MM.1S (cell line): ENCODE measurements at regions not wholly inside any gene's neighbourhood (a gene's known extent, or its start where the extent isn't known, plus 50 kb on each side); places are given as distances from the start of the nearest gene placed in this dataset.

Source experiments
- DNase-seq: peaks from one replicate; pipeline ENCODE4 v3.0.0-alpha.2; 2015
- H2AFZ ChIP-seq: fragments of 300-600 bp; sonication (generic); 2 replicates; pipeline ENCODE4 v1.6.0; 2016; ENCODE audit warnings: antibody characterized with exemption, low read length
- H3F3A ChIP-seq: fragments of 300-600 bp; sonication (generic); 2 replicates; pipeline ENCODE4 v1.6.1; 2016; ENCODE audit warnings: mild to moderate bottlenecking, antibody characterized with exemption, low read length, moderate library complexity, mixed read lengths; ENCODE audit not compliant: insufficient read depth
- H3K27ac ChIP-seq: fragments of 300-600 bp; sonication (generic); 2 replicates; pipeline ENCODE4 v1.5.1; 2016; ENCODE audit warnings: mild to moderate bottlenecking, low read length
- H3K27me3 ChIP-seq: fragments of 300-600 bp; sonication (generic); replicated peaks from 2 replicates; pipeline ENCODE4 v1.6.0; 2016; ENCODE audit warnings: low read length; ENCODE audit not compliant: insufficient read depth
- H3K36me3 ChIP-seq: fragments of 300-600 bp; sonication (generic); replicated peaks from 2 replicates; pipeline ENCODE4 v1.6.1; 2016; ENCODE audit warnings: mild to moderate bottlenecking, low read length, mixed read lengths; ENCODE audit not compliant: insufficient read depth
- H3K4me1 ChIP-seq: fragments of 300-600 bp; sonication (generic); 2 replicates; pipeline ENCODE4 v1.6.1; 2016; ENCODE audit warnings: low read length, mixed read lengths
- H3K4me2 ChIP-seq: fragments of 300-600 bp; sonication (generic); 2 replicates; pipeline ENCODE4 v1.6.0; 2016; ENCODE audit warnings: low read depth, low read length
- H3K4me3 ChIP-seq: fragments of 300-600 bp; sonication (generic); 2 replicates; pipeline ENCODE4 v1.5.1; 2016; ENCODE audit warnings: low read length, mixed read lengths
- H3K79me2 ChIP-seq: fragments of 300-600 bp; sonication (generic); 2 replicates; pipeline ENCODE4 v1.6.1; 2016; ENCODE audit warnings: mixed run types, low read length, mixed read lengths
- H3K9ac ChIP-seq: fragments of 300-600 bp; sonication (generic); 2 replicates; pipeline ENCODE4 v1.6.1; 2016; ENCODE audit warnings: low read length, mixed read lengths
- H3K9me2 ChIP-seq: fragments of 300-600 bp; sonication (generic); replicated peaks from 2 replicates; pipeline ENCODE4 v1.6.1; 2016; ENCODE audit warnings: mild to moderate bottlenecking, low read length, mixed read lengths; ENCODE audit not compliant: insufficient read depth
- H3K9me3 ChIP-seq: fragments of 300-600 bp; sonication (generic); replicated peaks from 2 replicates; pipeline ENCODE4 v1.6.1; 2016; ENCODE audit warnings: mild to moderate bottlenecking, low read length, mixed read lengths; ENCODE audit not compliant: insufficient read depth
- H4K20me1 ChIP-seq: fragments of 300-600 bp; sonication (generic); 2 replicates; pipeline ENCODE4 v1.6.1; 2016; ENCODE audit warnings: mild to moderate bottlenecking, low read length, moderate library complexity, mixed read lengths; ENCODE audit not compliant: insufficient read depth
- CTCF ChIP-seq: fragments of 300-600 bp; sonication (generic); IDR thresholded peaks from 2 replicates; pipeline ENCODE4 v1.5.1; 2016; ENCODE audit warnings: antibody characterized with exemption, low read length, mixed read lengths
- EZH2 ChIP-seq: fragments of 300-600 bp; sonication (generic); optimal IDR thresholded peaks from 2 replicates; pipeline ENCODE3; 2017; ENCODE audit warnings: low read depth, mild to moderate bottlenecking, antibody characterized with exemption, low read length, mixed read lengths
- EZH2phosphoT487 ChIP-seq: fragments of 300-600 bp; sonication (generic); IDR thresholded peaks from 2 replicates; pipeline ENCODE4 v1.6.1; 2018; ENCODE audit warnings: antibody characterized with exemption, low read length

DNA sequence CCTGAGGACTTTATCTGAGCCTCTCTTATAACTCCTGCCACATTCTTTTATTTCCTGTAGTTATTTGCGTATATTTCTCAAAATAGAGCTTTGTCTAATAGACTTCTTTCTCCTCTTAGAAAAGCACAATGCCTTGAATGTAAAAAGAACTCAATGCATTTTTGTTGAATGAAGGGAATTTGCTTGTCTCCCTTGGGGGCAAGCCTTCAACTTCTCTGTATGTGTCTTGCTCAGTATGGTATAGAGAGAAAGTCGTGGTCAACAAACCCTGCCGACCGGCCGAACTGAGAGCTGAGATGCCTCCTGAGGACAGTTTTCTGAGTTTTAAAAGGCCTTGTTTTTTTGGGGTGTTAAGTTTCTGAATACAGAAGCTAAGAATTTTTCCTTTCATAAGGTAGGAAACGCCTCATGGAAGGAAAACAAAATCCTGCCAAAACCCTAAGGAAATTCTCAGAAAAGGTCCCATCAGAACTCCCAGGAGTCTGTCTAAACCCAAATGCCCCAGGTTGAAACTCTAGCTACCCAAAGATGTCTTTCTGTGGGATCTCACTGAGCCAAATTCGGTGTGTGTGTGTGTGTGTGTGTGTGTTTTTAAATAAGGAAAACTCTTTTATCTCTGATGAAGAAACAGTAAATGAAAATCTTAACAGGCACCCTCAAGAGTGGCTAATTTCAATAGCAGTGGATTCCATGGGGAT lies 136.6 kb downstream of the C12orf75 start:
- TF ChIP-seq CTCF (no peak), EZH2phosphoT487 (no peak), EZH2 (no peak)
- Histone ChIP-seq H4K20me1 (no peaks in the 10 kb centered on the region), H3K27me3 (no peaks in the 10 kb centered on the region), H3K79me2 (no peaks in the 10 kb centered on the region), H3F3A (no peaks in the 10 kb centered on the region), H3K9me3 (no peaks in the 10 kb centered on the region), H3K4me1 (no peaks in the 10 kb centered on the region), H3K4me3 (no peak overlapping the region), H3K9ac (no peak overlapping the region), H3K27ac (no peak overlapping the region), H2AFZ (no peak overlapping the region), H3K4me2 (no peak overlapping the region), H3K9me2 (no peaks in the 10 kb centered on the region), H3K36me3 (no peaks in the 10 kb centered on the region)
- no peak for DNase-seq

DNA sequence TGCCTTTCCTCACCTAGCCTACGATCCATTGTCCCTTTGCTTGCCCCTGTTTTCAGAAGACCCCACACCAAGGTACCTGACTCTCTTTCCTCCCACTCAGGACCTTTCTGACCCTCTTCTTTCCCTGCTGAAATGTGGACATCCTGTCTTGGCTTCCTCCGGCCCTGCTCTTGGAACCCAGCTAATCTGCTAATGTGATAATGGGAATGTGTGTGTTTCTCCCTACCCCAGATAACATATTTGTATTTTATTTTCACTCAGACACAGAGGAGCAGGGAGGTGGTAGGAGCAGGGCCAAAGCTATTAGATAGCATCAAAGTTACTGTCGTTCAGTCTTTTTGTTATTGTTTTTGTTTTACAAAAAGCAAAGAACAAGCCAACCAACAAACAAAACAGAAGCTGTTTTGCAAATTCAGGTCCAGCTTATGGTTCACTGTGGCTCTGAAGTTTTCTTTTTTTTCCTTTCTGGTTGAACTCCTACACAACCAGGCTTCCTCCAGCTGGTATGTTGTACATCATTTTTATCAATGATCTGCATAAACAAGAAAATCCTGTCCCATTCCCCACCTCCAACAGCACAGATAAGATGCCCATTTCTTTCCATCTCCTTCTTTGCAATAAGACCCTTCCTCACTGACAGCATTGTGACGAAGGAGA lies 137.3 kb downstream of the C12orf75 start:
- no peaks in the 10 kb centered on the region for H3K9me2 ChIP-seq
- H3K9ac ChIP-seq, result no peak overlapping the region
- no peak overlapping the region for H3K4me3 ChIP-seq
- H3K79me2 ChIP-seq, result no peaks in the 10 kb centered on the region
- no peaks in the 10 kb centered on the region for H3K4me1 ChIP-seq
- H3K27ac ChIP-seq, result no peak overlapping the region
- no peak overlapping the region for H3K4me2 ChIP-seq
- H4K20me1 ChIP-seq, result no peaks in the 10 kb centered on the region
- no peak overlapping the region for H2AFZ ChIP-seq
- H3K36me3 ChIP-seq, result no peaks in the 10 kb centered on the region
- no peaks in the 10 kb centered on the region for H3F3A ChIP-seq
- TF ChIP-seq CTCF, result no peak
- no peak for TF ChIP-seq EZH2phosphoT487
- no peak for TF ChIP-seq EZH2
- H3K27me3 ChIP-seq, result no peaks in the 10 kb centered on the region
- DNase-seq, result no peak
- no peaks in the 10 kb centered on the region for H3K9me3 ChIP-seq

DNA sequence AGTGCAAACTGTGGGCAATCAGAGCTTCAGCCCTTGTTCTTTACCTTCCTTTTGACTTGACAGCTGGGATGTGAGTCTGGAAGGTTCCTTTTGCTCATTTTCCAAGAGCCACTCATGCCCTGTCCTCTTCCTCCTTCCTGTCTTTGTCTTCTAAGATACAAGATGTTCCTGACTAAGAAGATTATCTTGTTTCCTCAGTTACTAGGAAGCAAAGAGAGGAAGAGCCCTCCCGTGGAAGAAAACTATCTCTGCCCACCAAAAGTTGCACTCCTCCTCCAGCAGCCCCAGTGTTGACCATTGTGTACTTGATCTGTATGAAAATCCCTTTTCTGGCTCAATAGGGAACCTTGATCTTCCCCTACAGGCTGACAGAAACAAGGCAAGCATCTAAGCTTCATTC lies 138.0 kb downstream of the C12orf75 start:
- no peak overlapping the region for H3K27ac ChIP-seq
- no peaks in the 10 kb centered on the region for H3F3A ChIP-seq
- no peaks in the 10 kb centered on the region for H3K36me3 ChIP-seq
- H2AFZ ChIP-seq, result no peak overlapping the region
- H3K9ac ChIP-seq, result no peak overlapping the region
- no peaks in the 10 kb centered on the region for H3K27me3 ChIP-seq
- no peak for TF ChIP-seq EZH2
- no peak for TF ChIP-seq CTCF
- no peak for TF ChIP-seq EZH2phosphoT487
- H3K4me2 ChIP-seq, result no peak overlapping the region
- no peaks in the 10 kb centered on the region for H4K20me1 ChIP-seq
- no peaks in the 10 kb centered on the region for H3K4me1 ChIP-seq
- no peaks in the 10 kb centered on the region for H3K79me2 ChIP-seq
- no peaks in the 10 kb centered on the region for H3K9me3 ChIP-seq
- H3K9me2 ChIP-seq, result no peaks in the 10 kb centered on the region
- no peak for DNase-seq
- H3K4me3 ChIP-seq, result no peak overlapping the region
